ENCODE measurements at regions not wholly inside any gene's neighbourhood (a gene's known extent, or its start where the extent isn't known, plus 50 kb on each side); places are given as distances from the start of the nearest gene placed in this dataset.

- intact Hi-C loops (cut with DNase I): no loop called here
- H3K27me3 ChIP-seq: no peaks in the 10 kb centered on the region
- ATAC-seq: no peak
Measured at GRCh38 chr2:129443865-129444739, 535.4 kb upstream of the RAB6C start.

GRCh38 chr2:129444751-129445150 is 534.7 kb upstream of the RAB6C start:
- Histone ChIP-seq H3K4me1 (no peaks in the 10 kb centered on the region), H3K36me3 (no peaks in the 10 kb centered on the region), H3K27me3 (no peaks in the 10 kb centered on the region), H3K9me3 (no peaks in the 10 kb centered on the region), H3K4me3 (no peak overlapping the region), H3K27ac (no peak overlapping the region)
- ATAC-seq: no peak
- TF ChIP-seq CTCF (IDR thresholded peaks at IDR 0.05): no peak
- DNase-seq: no peak
- intact Hi-C loops (cut with DNase I): no loop called here

More at GRCh38 chr2:129443865-129444739, 535.4 kb upstream of the RAB6C start:
- Histone ChIP-seq H3K4me3 (no peak overlapping the region), H3K36me3 (no peaks in the 10 kb centered on the region), H3K4me1 (no peaks in the 10 kb centered on the region), H3K27ac (no peak overlapping the region), H3K9me3 (no peaks in the 10 kb centered on the region)
- no peak for DNase-seq
- TF ChIP-seq CTCF (IDR thresholded peaks at IDR 0.05): no peak

GRCh38 chr2:129456691-129457090 is 522.8 kb upstream of the RAB6C start:
- no peak overlapping the region for H3K4me3 ChIP-seq
- ATAC-seq (no peak), DNase-seq (no peak)
- intact Hi-C loops (cut with DNase I): no loop called here
- H3K27ac ChIP-seq: no peak overlapping the region
- H3K27me3 ChIP-seq: no peaks in the 10 kb centered on the region
- TF ChIP-seq CTCF (IDR thresholded peaks at IDR 0.05): no peak
- H3K4me1 ChIP-seq: no peaks in the 10 kb centered on the region
- no peaks in the 10 kb centered on the region for H3K36me3 ChIP-seq
- H3K9me3 ChIP-seq: no peaks in the 10 kb centered on the region

- H3K4me3 ChIP-seq: no peak overlapping the region
- H3K27me3 ChIP-seq: no peaks in the 10 kb centered on the region
- intact Hi-C loops (cut with DNase I): no loop called here
- ATAC-seq (no peak), DNase-seq (no peak)
- no peak for TF ChIP-seq CTCF (IDR thresholded peaks at IDR 0.05)
- no peaks in the 10 kb centered on the region for H3K36me3 ChIP-seq
- H3K4me1 ChIP-seq: no peaks in the 10 kb centered on the region
- no peaks in the 10 kb centered on the region for H3K9me3 ChIP-seq
- H3K27ac ChIP-seq: no peak overlapping the region
Measured at GRCh38 chr2:129457277-129457818, 522.1 kb upstream of the RAB6C start.

- no peak for TF ChIP-seq CTCF (IDR thresholded peaks at IDR 0.05)
- H3K4me3 ChIP-seq: no peak overlapping the region
- H3K4me1 ChIP-seq: no peaks in the 10 kb centered on the region
- DNase-seq (no peak), ATAC-seq (no peak)
- intact Hi-C loops (cut with DNase I): no loop called here
- H3K9me3 ChIP-seq: no peaks in the 10 kb centered on the region
- H3K27me3 ChIP-seq: no peaks in the 10 kb centered on the region
- no peaks in the 10 kb centered on the region for H3K36me3 ChIP-seq
- H3K27ac ChIP-seq: no peak overlapping the region
Measured at GRCh38 chr2:129458006-129458405, 521.5 kb upstream of the RAB6C start.
